GM12878 (cell line): ENCODE measurements at regions not wholly inside any gene's neighbourhood (a gene's known extent, or its start where the extent isn't known, plus 50 kb on each side); places are given as distances from the start of the nearest gene placed in this dataset.

Experiments used
- MAX ChIP-seq: IDR thresholded peaks from 2 replicates; pipeline ENCODE4 v1.6.1; 2012; ENCODE audit warnings: low read depth, low read length, improper control_type of control experiment
- REST ChIP-seq: IDR thresholded peaks from 2 replicates; pipeline ENCODE4 v1.6.1; 2012; ENCODE audit warnings: mild to moderate bottlenecking, low read depth, low read length
- USF2 ChIP-seq: IDR thresholded peaks from 2 replicates; pipeline ENCODE4 v1.6.1; 2011; ENCODE audit warnings: low read depth, low read length, improper control_type of control experiment, borderline replicate concordance

GRCh38 chr5:141789330-141789729 is 88.9 kb downstream of the PCDH1 start:
- TF ChIP-seq MAX = no peak
- TF ChIP-seq REST = no peak
- TF ChIP-seq USF2 = no peak
